Right lung (tissue), 2 donors: ENCODE measurements at regions not wholly inside any gene's neighbourhood (a gene's known extent, or its start where the extent isn't known, plus 50 kb on each side); places are given as distances from the start of the nearest gene placed in this dataset.

Experiments used
- DNase-seq, 2 donors: peaks; one replicate each; pipeline ENCODE4 v3.0.0-alpha.2; 2013

DNA sequence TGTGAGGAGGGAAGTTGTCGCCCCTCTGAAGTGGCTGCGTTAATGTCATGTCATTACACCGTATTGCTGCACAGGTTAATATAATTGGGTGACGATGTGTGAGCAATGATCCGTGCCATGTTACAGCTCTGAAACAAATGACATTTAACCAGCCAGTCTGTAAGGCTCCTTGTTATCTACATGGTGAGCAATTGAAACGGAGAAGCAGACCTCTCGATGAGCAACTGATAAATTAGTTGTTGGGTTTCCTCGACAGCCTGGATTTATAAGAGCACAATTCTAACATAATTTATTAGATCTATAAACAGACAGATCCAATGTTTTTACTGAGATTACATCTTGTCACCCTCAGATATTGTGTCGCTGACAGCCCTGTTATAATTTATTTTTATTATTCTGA lies 49.9 kb upstream of the MAFB start:
- no peak for DNase-seq

DNA sequence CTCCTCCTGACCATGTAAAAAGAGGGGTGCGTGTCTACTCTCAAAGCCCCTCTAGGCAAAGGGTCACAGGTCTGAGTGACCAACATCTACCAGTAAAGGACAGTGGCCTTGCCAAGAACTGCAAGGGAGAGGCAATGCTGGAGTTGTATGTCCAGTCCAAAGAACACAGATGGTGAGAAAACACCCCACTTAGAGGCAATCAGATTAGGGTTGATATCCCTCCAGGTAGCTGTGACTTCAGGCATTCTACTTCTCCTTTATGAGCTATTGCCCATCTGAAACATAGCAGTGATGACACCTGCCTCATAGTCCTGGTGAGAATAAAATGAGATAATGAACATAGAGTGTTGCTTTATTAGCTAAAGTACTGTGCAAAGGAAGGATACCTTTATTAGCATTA lies 50.8 kb upstream of the MAFB start:
- no peak for DNase-seq

DNA sequence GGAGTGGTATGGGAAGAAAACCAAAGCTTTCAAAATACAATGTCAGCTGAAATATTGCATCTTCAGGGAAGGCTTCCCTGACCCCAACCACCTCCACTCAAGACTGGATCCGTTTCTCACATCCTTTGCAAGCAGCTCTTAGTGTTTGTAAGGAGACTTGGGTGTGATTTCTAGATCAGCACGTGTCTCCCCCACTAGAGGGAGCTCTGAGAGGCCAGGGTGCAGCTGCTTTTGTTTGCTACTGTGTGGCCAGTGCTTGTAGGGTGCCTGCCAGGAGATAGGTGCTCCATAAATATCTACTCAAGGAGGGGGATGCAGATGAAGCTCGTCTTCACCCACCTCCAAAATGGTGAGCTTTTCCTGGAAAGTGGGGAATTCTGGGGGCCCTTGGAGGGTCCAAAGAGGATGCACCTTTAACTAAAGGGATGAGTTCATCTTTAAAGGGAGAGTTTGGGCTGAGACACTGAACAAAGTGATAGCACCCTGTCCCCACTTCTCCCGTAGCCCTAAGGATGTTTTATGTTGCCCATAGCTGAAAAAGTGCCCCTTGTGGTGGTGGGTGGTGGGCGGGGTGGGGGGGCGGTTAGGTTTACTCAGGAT lies 52.6 kb upstream of the MAFB start:
- no peak for DNase-seq

DNA sequence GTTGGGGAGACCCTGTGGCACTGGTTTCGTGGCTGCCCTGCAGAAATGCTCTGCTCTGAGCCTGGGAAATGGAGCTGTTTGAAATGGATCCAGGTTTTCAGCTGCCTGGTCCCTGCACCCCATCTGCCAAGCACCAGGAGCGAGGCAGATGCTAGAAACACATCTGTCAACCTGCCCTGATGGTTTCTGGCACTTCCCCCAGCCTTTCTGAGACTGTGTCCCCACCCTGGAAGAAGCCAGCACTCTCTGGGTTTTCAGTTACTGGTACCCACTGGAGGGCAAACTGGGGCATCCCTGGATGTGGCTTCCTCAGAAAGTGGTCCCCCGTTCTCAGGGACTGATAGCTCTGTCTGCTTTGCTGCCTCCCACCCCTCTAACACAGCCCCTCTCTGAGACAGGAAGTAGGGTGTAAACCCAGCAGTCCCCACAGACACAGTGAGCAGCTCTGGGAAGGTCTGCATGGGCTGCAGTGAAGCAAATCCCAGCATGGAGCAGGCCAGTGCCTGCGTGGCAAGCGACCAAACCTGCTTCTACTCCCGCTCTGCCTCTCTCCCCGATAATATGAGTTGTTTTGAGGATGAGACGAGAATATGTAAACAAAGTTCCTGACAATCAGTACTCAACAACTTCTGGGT lies 54.2 kb upstream of the MAFB start:
- DNase-seq: no peak

DNA sequence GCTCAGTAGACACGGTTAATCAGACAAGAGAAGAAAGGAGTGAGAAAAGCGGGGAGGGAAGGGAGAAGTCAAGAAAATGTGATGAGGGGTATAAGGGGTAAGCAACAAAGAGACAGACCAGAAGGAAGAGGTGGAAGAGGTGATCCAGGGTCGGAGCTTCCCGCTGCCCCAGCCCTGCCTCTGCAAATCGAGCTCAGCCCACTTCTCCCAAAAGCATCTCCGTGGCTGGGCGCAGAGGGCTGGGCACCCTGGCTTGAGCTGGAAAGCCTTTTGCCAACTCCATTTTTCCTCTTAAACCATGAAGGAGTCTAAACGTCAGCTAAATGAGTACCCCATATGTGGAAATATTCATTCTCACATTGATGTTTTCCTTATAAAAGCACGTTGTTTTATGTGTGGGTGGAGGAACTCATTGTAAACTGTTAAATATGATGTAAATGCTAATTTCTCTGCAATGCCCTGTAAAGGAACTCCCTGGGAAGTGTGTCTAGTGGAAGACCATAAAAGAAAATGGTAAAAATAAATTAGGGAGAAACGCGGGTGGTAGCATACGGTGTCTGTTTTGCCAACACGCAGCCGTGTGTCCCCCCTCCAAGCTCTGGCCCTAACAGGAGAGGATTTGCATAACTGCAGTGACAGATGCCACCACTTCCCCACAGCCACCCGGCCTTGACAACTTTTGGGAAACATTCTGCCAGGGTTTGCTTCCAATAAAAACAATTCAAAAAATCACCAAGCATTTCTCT lies 55.2 kb upstream of the MAFB start:
- no peak for DNase-seq

DNA sequence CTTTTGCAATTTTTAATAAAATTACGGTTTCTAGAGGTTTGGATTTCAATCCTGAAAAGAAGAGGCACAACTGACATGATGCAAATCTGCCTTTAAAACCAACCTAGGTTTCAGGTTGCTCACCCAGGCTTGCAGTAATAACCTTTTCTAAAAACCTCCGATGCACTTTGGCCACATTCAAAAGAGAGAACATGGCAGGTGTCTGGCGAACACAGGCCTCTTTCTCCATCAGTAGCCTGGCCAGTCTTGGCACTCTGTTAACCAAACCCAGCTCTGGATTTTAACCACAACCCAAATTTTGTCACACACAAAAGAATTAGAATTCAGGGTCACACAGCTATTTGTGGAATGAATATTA lies 55.8 kb upstream of the MAFB start:
- DNase-seq: no peak

DNA sequence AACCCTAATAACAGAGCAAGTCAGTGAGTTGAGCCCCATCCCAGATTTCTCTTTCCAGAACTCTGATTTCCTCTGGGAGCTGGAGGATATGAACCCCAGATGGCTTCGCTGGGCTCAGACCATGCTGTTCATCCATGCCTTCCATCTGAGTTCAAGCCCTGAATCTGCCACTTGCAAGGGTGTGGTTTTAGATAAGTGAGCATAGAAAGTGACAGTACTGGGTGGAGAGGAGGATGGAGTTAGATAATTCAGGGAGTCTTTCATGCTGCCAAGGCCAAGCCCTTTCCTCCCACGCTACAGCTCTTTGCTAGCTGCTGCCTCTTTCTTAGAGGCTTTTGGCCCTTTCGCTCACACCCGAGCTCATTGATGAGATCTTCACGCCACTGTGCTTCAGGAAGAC lies 57.2 kb upstream of the MAFB start:
- no peak for DNase-seq

DNA sequence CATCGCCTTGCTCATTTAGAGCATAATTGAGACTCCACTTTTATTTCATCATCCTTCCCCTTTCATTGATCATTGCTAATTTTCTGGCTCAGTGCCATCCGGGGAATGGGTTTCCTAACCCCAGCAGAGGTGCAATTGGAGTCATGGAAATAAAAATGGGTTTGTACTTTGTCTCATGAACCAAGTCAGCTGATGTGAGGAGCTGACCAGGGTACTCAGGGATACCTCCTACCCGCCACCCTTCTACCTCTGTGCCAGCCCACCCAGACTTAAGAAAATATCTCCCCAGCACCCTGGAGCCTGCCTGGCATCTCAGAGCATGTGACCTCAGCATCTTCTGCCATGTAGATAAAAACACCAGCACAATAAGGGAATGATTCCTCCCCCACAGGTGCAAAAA lies 59.1 kb upstream of the MAFB start:
- no peak for DNase-seq

DNA sequence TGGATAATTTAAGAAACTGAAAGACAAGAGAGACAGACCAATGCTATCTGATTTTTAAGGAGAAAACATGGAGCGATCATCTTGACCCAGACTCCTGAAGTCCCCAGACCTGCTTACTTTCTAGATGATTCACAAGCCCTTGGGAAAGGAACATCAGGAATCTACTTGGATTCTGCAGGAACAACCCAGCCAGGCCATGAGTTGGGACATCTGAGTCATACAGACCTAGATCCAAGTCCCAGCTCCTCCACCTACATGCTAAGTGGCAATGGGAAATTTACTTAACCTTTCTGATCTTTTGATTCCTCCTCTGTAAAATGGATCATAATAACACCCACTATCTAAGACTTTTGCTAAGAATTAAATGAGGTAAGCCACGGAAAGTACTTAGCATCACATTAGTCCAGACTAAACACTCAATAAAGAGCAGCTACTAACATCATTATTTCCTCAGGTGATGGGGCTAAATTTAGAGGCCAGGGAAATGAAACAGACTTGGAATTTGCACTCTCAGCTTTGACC lies 61.0 kb upstream of the MAFB start:
- DNase-seq: no peak

DNA sequence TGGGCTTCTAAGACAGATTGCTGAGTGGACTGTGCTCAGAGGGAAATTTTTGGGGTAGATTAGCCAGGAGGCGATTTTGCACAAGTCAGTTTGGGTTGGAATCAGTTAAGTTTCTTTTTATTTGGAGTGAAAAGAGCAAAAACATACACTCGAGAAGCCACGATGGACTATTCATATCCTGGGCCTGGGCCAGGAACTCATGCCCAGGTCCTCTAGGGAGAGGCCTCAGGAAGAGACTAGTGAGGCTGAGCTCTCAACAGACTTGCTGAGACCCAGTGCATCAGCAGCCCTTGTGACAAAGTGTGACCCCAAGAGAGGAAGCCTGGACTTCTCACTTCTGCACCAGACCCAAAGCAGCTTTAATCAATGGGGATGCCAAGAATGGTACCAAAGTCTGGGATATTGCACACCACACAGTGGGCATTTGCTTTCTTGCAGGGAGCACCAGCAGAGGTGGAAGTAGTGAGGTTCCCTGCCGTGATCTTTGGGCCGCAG lies 61.6 kb upstream of the MAFB start:
- DNase-seq: no peak

DNA sequence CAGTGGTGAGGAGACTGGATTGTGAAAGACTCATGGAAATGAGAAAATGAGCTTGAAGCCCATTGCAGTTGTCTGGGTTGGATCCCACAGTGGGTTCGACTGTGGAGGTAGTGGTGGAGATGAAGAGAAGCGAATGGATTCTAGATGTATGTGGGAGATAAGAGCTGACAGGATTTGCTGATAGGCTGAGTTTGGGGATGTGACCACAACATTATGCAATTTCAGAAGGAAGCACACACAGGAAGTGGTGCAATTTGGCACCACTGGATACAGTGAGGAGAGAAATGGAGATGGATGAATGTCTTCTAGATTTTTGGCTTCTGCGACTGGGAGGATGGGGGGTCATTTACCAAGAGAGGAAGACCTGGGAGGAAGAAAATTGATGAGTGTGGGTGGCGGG lies 64.4 kb upstream of the MAFB start:
- no peak for DNase-seq

DNA sequence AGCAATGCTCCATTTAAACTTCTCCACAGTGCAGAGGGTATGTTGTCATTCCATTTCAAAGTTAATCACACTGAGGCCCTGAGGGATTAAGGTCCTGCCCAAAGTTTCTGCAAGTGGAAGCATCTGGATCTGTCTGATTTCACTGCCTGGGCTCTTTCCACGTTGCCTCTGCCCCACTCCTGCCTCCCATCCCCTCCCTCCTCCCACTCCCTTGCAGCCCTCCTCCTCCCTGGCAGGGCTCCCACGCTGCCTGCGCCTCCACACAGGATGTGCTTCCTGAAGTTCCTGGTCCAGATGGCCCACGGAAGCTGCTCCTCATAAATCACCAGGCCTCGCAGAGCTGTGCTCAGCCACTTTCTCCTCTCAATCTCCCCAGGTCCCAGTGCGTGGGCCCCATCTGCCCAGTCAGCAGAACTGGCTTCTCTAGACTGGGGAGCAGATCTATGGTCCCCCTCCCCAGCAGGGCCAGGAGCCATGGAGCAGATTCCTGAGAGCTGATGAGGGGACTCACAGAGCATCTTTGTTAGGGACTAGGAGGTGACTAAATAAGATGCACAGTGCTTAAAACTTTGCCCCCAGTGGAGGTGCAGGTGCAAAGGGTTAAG lies 65.4 kb upstream of the MAFB start:
- DNase-seq: peak; percentile 45 to 61

DNA sequence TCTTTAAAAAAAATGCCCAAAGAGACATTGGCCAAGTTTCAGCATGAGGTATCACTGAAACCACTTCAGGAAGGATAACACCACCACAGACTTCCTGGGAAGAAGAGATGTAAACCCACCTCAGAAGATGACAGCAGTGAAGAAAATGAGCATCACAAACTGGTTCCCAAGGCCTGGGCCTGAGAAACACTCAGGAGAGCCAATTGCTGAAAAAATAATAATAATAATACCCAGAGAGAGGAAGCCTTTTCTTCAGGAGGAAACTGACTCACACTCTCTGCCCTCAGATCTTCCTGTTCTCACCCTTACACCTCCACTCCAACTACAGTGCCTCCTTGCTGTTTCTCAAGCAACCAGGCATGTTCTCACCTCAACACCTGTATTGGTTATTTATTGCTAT lies 68.1 kb upstream of the MAFB start:
- DNase-seq: no peak

DNA sequence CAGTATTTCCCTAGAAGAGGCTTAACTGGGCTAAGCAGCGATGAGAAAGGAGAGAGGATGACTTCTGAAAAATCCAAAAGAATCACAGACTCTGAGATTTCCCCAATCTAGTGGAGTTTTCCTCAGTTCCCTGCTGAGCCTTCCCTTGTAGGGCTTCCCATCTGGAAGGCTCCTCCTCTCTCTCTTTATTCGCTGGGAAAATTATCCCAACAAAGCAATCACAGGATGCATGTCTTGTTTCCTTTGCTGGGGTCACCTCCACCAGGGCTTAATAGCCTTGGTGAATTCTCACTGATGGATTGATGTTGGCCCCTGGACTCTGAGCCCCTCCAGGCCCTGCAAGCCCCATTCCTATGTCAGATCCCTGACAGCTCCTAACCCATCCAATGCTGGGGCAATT lies 69.8 kb upstream of the MAFB start:
- no peak for DNase-seq

DNA sequence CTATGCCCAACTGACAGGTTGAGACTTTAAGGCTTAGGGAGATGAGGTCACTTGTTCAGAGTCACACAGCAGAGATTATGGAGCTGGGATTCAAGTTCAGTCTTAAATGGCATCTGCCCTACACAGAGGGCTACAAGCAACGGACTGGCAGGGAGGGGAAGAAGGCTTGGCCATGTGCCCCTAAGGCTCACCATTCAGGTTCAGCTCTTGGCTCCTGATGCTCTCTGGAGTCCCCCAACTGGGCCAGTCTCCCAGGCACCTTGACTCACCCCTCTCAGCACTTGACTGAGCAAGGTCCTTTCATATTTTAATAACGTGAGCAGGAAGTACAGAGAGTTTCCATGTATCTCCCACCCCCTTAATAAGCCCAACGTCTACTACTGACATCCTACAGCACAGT lies 71.4 kb upstream of the MAFB start:
- no peak for DNase-seq

DNA sequence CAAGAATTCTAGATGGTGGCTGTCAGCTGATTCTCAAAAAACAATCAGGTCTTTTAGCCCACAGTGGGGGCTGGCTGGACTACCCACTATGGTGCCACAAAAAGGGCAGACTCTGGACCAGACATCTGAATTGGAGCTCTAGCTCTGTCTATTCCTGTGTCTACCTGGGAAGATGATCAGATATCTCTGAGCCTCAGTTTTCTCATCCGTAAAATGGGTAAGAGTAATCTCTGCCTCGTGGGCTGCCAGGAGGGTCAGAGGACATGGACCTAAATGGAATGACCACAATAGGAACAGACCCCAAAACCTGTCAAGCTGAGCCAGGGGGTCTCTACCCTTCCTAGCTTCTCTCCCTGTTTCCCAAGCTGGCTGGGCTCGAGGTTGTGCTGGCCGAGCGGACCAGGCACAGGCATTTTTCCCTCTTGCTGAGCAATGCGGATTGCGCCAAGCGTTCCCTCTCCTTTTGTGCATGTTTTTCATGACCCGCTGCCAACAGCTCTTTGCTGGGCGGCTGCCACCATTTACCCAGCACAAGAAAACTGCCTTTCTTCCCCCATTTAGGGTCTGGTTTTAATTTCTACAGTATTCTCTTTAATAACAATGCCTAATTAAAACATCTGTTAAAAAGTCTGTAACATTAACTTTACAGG lies 74.7 kb upstream of the MAFB start:
- no peak for DNase-seq

DNA sequence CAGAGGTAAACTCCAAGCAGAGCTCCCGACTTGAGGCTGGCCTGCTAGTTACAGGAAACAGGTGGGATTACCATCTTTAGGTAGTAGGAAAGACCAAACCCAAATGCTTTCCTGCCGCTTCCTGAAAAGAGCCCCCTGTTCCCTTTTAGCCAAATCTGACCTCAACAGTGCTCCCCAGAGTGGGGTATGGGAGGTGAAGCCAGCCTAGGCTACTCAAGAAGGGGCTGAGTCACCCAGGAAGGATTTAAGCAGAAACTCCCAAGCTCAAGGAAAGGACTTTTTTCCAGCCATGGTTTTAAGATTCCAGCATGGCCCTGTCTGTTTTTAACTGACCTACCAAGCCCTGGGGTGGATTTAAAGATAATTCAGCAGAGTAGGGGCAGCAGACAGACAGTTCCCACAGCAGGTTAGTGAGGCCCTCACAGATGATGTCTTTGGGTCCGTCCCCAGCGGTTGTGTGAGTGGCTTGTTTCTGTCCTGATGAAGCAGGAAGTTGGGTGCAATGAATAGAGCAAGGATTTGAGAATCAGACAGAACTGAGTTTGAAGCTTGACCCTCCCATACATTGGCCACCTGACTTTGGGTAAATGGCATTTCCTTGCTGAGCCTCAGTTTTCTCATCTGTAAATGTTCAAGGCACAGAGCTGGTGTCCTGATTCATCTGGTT lies 76.9 kb upstream of the MAFB start:
- DNase-seq: no peak

DNA sequence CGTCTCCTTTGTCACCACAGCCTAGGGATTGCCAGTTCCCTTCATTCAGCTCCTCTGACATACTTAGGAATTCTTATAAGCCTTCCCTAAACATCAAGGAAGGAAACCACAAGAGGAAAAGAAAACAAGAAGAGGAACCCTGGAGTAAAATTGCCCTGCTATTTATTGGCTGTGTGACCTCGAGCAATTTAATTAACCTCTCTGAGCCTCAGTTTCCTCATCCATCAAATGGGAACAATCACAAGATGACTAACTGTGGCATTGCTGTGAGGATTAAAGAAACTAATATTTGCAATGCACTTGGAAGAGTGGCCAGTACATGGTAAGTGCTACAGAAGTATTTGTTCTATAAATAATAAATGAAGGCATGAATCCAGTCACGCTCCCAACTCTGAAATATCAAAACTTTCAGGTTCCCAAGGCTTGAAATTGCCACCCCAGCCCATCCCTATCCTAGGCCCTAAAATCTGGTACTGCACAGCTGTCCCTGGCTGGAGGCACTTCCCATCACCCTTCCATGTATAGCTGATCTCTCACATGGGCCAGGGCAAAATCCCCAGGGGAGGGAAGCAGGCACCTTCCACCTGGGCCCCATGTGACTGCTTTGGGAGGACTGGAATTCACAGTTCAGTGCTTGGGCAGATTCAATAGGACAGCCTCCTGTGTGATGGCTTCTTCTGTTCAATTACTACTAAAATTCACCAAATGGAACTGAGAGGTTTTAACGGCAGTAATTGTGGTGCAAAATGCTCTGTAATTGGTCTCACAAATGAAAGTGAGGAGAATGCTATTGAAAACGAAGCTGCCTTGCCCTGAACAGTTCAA lies 78.0 kb upstream of the MAFB start:
- DNase-seq: no peak

DNA sequence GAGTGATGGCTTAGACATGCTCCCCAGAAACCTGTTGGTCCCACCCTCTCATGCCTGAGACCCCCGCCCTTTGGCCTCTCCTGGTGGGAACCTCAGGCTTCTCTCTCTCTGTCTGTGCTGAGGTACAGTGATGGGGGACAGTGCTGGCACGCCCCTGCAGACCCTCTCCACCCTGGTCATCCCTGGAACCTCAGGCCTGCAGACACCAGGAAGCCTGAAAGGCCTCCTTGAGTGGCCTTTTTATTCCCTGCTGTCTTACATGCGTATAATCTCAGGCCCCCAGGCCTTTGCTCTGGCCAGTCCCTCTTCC lies 78.5 kb upstream of the MAFB start:
- no peak for DNase-seq

DNA sequence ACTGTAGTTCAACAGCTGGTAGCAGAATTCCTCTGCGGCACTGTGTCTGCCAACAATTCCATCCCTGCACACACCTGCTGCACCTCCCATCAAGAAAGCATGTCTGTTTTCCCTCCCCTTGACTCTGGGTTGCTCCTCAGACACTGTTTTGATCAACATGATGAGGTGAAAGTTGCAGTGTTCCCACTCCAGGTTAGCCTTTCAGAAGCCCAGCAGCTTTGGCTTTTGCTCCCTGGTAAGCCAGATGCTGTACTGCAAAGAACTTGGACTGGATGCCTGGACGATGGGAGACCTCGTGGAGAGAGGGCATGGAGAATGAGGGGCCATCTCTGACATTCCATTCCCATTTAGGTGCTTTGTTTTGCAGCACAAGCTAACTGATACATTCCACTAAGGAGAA lies 79.1 kb upstream of the MAFB start:
- DNase-seq: no peak

DNA sequence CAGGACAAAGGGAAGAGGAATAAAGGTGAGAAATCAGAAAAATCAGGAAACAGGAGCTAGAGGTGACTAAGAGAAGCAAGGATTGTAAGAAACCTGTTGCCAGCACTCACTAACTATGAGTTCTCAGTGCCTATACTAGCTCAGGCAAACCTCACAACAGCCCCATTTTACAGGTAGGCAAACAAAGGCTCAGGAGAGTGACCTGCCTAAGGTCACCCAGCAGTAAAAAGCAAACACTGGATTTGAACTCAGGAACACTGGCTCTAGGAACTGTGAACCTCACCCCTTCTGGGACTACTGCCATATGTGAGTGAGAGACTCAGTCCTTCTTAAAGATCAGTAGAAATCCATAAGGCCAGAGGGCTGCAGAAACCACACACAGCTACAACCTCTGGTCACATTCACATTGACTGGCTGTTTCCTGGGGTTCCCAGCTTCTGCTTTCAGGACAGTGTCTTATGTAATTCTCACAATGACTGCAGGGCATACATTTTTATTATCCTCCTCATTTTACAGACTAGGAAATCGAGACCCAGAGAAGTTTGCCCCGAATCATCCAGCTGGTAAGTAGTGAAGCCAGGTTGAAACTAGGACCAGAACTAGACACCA lies 80.7 kb upstream of the MAFB start:
- no peak for DNase-seq
